Liver (tissue), 8 donors: ENCODE measurements at regions not wholly inside any gene's neighbourhood (a gene's known extent, or its start where the extent isn't known, plus 50 kb on each side); places are given as distances from the start of the nearest gene placed in this dataset.

Experiments
- DNase-seq: peaks from one replicate; pipeline ENCODE4 v3.0.0-alpha.2; 2017; ENCODE audit warnings: low spot score
- H3K27ac ChIP-seq, 2 donors: one replicate each; pipeline ENCODE4 v1.7.0; 2013; ENCODE audit warnings: inconsistent platforms in 2 of 2, low read length in 2 of 2, control low read depth in 1 of 2, low read depth in 1 of 2, mild to moderate bottlenecking in 1 of 2
- H3K27me3 ChIP-seq, 4 donors: one replicate each; pipeline versions ENCODE4 v1.6.1 to v1.7.0; 2013; ENCODE audit warnings: low read length in 3 of 4, inconsistent platforms in 1 of 4, mild to moderate bottlenecking in 1 of 4, moderate library complexity in 1 of 4; ENCODE audit not compliant: control insufficient read depth in 4 of 4, insufficient read depth in 4 of 4
- H3K36me3 ChIP-seq, 4 donors: one replicate each; pipeline versions ENCODE4 v1.6.1 to v1.7.0; 2013; ENCODE audit warnings: low read length in 3 of 4, mild to moderate bottlenecking in 3 of 4, low read depth in 1 of 4, moderate library complexity in 1 of 4; ENCODE audit not compliant: control insufficient read depth in 4 of 4, insufficient read depth in 3 of 4
- H3K4me1 ChIP-seq, 4 donors: one replicate each; pipeline versions ENCODE4 v1.6.1 to v1.7.0; 2013; ENCODE audit warnings: low read length in 3 of 4, mild to moderate bottlenecking in 3 of 4, moderate library complexity in 1 of 4; ENCODE audit not compliant: control insufficient read depth in 4 of 4, insufficient read depth in 4 of 4
- H3K4me3 ChIP-seq, 3 donors: one replicate each; pipeline versions ENCODE4 v1.6.1 to v1.7.0; 2013; ENCODE audit warnings: low read length in 3 of 3, control low read depth in 1 of 3, low read depth in 1 of 3, mild to moderate bottlenecking in 1 of 3
- H3K9ac ChIP-seq, 2 donors: one replicate each; pipeline ENCODE4 v1.7.0; 2013; ENCODE audit warnings: low read length in 2 of 2, mild to moderate bottlenecking in 2 of 2, moderate library complexity in 2 of 2, control low read depth in 1 of 2, low read depth in 1 of 2
- H3K9me3 ChIP-seq, 4 donors: one replicate each; pipeline versions ENCODE4 v1.6.1 to v1.7.0; 2013; ENCODE audit warnings: low read length in 3 of 4; ENCODE audit not compliant: control insufficient read depth in 4 of 4
- ATF3 ChIP-seq: IDR thresholded peaks from 2 replicates; pipeline ENCODE4 v1.6.1; 2016; ENCODE audit warnings: antibody characterized with exemption
- EGR1 ChIP-seq, 2 donors: IDR thresholded peaks; 2 replicates each; pipeline ENCODE4 v1.6.1; 2016 to 2018; ENCODE audit warnings: antibody characterized with exemption in 2 of 2, low read depth in 2 of 2
- FOXA1 ChIP-seq: IDR thresholded peaks from 2 replicates; pipeline ENCODE4 v1.6.1; 2016; ENCODE audit warnings: antibody characterized with exemption
- FOXA2 ChIP-seq: IDR thresholded peaks from 2 replicates; pipeline ENCODE4 v1.6.1; 2016; ENCODE audit warnings: antibody characterized with exemption
- HNF4A ChIP-seq, 2 donors: conservative IDR thresholded peaks; 2 replicates each; pipeline ENCODE4 v1.6.1; 2016; ENCODE audit warnings: antibody characterized with exemption in 2 of 2, mild to moderate bottlenecking in 2 of 2
- HNF4G ChIP-seq: IDR thresholded peaks from 2 replicates; pipeline ENCODE4 v1.6.1; 2016; ENCODE audit warnings: antibody characterized with exemption
- JUND ChIP-seq, 2 donors: IDR thresholded peaks; 2 replicates each; pipeline ENCODE4 v1.6.1; 2016; ENCODE audit warnings: antibody characterized with exemption in 2 of 2
- MAX ChIP-seq: IDR thresholded peaks from 2 replicates; pipeline ENCODE4 v1.6.1; 2016; ENCODE audit warnings: antibody characterized with exemption
- NR2F2 ChIP-seq: IDR thresholded peaks from 2 replicates; pipeline ENCODE4 v1.6.1; 2016; ENCODE audit warnings: antibody characterized with exemption
- RAD21 ChIP-seq, 2 donors: IDR thresholded peaks; 2 replicates each; pipeline ENCODE4 v1.6.1; 2016; ENCODE audit warnings: antibody characterized with exemption in 2 of 2, mild to moderate bottlenecking in 2 of 2
- RXRA ChIP-seq, 2 donors: IDR thresholded peaks; 2 replicates each; pipeline ENCODE4 v1.6.1; 2017 to 2018; ENCODE audit warnings: antibody characterized with exemption in 2 of 2, mild to moderate bottlenecking in 1 of 2
- SP1 ChIP-seq: IDR thresholded peaks from 2 replicates; pipeline ENCODE4 v1.6.1; 2018; ENCODE audit warnings: antibody characterized with exemption, mild to moderate bottlenecking
- TAF1 ChIP-seq: conservative IDR thresholded peaks from 2 replicates; pipeline ENCODE4 v1.6.1; 2016; ENCODE audit warnings: antibody characterized with exemption, mild to moderate bottlenecking
- YY1 ChIP-seq: IDR thresholded peaks from 2 replicates; pipeline ENCODE4 v1.6.1; 2016; ENCODE audit warnings: antibody characterized with exemption, mild to moderate bottlenecking
- ZBTB33 ChIP-seq: IDR thresholded peaks from 2 replicates; pipeline ENCODE4 v1.6.1; 2016; ENCODE audit warnings: antibody characterized with exemption
- WGBS: extraction: QIAGEN DNeasy Blood & Tissue Kit; methylation state at CpG from one replicate; pipeline ENCODE4 v1.1.7; 2013; 5-methylcytosine and 5-hydroxymethylcytosine counted together
- TF ChIP-seq, protein P1 (sequence below): IDR thresholded peaks from 2 replicates; pipeline ENCODE4 v1.6.1; 2016; ENCODE audit warnings: antibody characterized with exemption, mild to moderate bottlenecking
- TF ChIP-seq, protein P2 (sequence below): fragments of 150-350 bp; IDR thresholded peaks from 2 replicates; pipeline ENCODE4 v1.5.1; 2017; ENCODE audit warnings: improper control_type of control experiment, low read depth, low read length; ENCODE audit not compliant: missing input control
- donor health status: healthy.
- donor health status: healthy.
- donor health status: healthy.
- donor health status: healthy.
- donor health status: healthy.

DNA sequence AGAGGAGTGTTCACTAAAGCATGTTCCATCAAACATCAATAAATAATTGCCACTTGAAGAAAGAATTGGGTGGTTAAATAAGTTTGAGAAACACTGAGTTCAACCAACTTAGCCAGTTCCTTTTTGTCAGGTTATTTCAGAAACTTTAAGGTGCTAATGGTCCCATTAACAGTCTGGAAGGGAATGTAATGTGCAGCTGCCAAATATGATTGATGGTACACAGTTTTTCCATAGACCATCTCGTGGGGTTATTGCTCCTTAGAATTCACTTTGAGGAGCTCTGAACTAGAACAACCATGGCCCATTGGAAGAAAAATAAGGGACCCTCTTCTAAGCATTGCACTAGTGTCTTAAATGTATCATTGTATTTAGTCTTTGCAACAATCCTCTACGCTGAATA lies 185.8 kb upstream of the NR2F2 start:
- Histone ChIP-seq H3K36me3 (no peaks in the 10 kb centered on the region), H3K9me3 (peaks cover 0 to 2% (median 0%) of the 10 kb centered on the region in 4 donors), H3K9ac (no peak overlapping the region), H3K4me1 (no peaks in the 10 kb centered on the region), H3K4me3 (no peak overlapping the region), H3K27me3 (no peaks in the 10 kb centered on the region), H3K27ac (no peak overlapping the region)
- TF ChIP-seq HNF4G, result no peak
- TF ChIP-seq SP1, result no peak
- no peak for TF ChIP-seq RXRA (IDR thresholded peaks at IDR 0.05)
- TF ChIP-seq ATF3, result no peak
- TF ChIP-seq JUND (IDR thresholded peaks at IDR 0.05), result no peak
- no peak for TF ChIP-seq FOXA2
- no peak for TF ChIP-seq RAD21 (IDR thresholded peaks at IDR 0.05)
- no peak for TF ChIP-seq TAF1
- no peak for TF ChIP-seq YY1
- TF ChIP-seq, protein P1, sequence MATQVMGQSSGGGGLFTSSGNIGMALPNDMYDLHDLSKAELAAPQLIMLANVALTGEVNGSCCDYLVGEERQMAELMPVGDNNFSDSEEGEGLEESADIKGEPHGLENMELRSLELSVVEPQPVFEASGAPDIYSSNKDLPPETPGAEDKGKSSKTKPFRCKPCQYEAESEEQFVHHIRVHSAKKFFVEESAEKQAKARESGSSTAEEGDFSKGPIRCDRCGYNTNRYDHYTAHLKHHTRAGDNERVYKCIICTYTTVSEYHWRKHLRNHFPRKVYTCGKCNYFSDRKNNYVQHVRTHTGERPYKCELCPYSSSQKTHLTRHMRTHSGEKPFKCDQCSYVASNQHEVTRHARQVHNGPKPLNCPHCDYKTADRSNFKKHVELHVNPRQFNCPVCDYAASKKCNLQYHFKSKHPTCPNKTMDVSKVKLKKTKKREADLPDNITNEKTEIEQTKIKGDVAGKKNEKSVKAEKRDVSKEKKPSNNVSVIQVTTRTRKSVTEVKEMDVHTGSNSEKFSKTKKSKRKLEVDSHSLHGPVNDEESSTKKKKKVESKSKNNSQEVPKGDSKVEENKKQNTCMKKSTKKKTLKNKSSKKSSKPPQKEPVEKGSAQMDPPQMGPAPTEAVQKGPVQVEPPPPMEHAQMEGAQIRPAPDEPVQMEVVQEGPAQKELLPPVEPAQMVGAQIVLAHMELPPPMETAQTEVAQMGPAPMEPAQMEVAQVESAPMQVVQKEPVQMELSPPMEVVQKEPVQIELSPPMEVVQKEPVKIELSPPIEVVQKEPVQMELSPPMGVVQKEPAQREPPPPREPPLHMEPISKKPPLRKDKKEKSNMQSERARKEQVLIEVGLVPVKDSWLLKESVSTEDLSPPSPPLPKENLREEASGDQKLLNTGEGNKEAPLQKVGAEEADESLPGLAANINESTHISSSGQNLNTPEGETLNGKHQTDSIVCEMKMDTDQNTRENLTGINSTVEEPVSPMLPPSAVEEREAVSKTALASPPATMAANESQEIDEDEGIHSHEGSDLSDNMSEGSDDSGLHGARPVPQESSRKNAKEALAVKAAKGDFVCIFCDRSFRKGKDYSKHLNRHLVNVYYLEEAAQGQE, result no peak
- no peak for TF ChIP-seq NR2F2
- DNase-seq, result no peak
- WGBS, result 89% methylated on average over 2 of the region's 2 CpGs

GRCh38 chr15:96146726-96147125 lies 183.8 kb upstream of the NR2F2 start:
- H3K4me1 ChIP-seq, result no peaks in the 10 kb centered on the region
- no peak overlapping the region for H3K4me3 ChIP-seq
- H3K9me3 ChIP-seq, result no peaks in the 10 kb centered on the region
- H3K27me3 ChIP-seq, result no peaks in the 10 kb centered on the region
- 87% methylated on average over 6 of the region's 6 CpGs for WGBS
- no peak for DNase-seq
- H3K27ac ChIP-seq, result no peak overlapping the region
- TF ChIP-seq ATF3 (no peak), ZBTB33 (no peak), TAF1 (no peak), MAX (no peak), EGR1 (IDR thresholded peaks at IDR 0.05; ENCODE audit: low read depth in 2 of 2) (no peak), YY1 (no peak), FOXA1 (no peak), RXRA (IDR thresholded peaks at IDR 0.05) (no peak), FOXA2 (no peak), HNF4A (conservative IDR thresholded peaks at IDR 0.05) (no peak), SP1 (no peak), HNF4G (no peak), JUND (IDR thresholded peaks at IDR 0.05) (no peak)
- TF ChIP-seq, protein P2, sequence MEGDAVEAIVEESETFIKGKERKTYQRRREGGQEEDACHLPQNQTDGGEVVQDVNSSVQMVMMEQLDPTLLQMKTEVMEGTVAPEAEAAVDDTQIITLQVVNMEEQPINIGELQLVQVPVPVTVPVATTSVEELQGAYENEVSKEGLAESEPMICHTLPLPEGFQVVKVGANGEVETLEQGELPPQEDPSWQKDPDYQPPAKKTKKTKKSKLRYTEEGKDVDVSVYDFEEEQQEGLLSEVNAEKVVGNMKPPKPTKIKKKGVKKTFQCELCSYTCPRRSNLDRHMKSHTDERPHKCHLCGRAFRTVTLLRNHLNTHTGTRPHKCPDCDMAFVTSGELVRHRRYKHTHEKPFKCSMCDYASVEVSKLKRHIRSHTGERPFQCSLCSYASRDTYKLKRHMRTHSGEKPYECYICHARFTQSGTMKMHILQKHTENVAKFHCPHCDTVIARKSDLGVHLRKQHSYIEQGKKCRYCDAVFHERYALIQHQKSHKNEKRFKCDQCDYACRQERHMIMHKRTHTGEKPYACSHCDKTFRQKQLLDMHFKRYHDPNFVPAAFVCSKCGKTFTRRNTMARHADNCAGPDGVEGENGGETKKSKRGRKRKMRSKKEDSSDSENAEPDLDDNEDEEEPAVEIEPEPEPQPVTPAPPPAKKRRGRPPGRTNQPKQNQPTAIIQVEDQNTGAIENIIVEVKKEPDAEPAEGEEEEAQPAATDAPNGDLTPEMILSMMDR, result no peak
- TF ChIP-seq, protein P1, result no peak
- no peaks in the 10 kb centered on the region for H3K36me3 ChIP-seq
- no peak overlapping the region for H3K9ac ChIP-seq
